H4 (cell line): ENCODE measurements at regions not wholly inside any gene's neighbourhood (a gene's known extent, or its start where the extent isn't known, plus 50 kb on each side); places are given as distances from the start of the nearest gene placed in this dataset.

ENCODE experiments used
- DNase-seq: peaks from one replicate; pipeline ENCODE4 v3.0.0-alpha.2; 2015; ENCODE audit warnings: low spot score

DNA sequence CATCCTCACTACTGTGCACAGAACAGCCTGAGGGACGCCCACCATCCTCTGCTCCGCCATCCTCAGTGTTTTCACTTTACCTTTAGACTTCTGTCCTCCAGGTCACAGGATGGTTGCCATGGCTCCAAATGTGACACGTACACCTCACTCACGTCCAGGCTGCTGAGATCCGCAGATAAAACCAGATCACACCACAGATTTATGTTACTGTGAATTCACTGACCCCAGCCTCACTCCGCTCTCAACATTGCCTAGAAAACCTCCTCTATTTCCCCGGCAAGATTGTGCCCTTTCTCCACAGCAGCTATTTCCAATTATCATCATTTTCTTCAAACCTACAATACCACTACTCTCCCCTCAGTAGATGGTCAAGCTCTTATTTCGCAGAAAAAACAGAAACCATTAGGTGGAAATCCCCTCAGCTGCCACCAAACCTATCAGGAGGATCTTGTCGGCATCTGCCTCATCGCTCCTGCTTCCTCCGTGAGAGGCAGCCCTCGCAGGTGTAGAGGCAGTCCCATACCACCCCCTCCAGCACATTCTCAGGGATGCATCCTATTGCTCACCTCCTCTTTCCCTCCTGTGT, 49.8 kb upstream of the SLC1A4 start:
- DNase-seq: no peak
